Stomach (tissue), 8 donors: ENCODE measurements at regions not wholly inside any gene's neighbourhood (a gene's known extent, or its start where the extent isn't known, plus 50 kb on each side); places are given as distances from the start of the nearest gene placed in this dataset.

Source experiments
- DNase-seq, 2 donors: peaks; one replicate each; pipeline versions ENCODE4 v3.0.0 to v3.0.0-alpha.2; 2013 to 2019
- H3K27ac ChIP-seq, 5 donors: fragments of 200-600 bp in 4 of 5; sonication (generic) in 4 of 5; one replicate each; pipeline ENCODE4 v1.5.1; 2013 to 2019; ENCODE audit warnings: mild to moderate bottlenecking in 1 of 5, moderate library complexity in 1 of 5
- H3K27me3 ChIP-seq, 3 donors: fragments of 200-600 bp; sonication (generic); one replicate each; pipeline ENCODE4 v1.5.1; 2017 to 2019; ENCODE audit warnings: mixed run types in 1 of 3
- H3K36me3 ChIP-seq, 4 donors: fragments of 200-600 bp; sonication (generic); 1 replicate in 3 of 4; 2 replicates in 1 of 4; pipeline ENCODE4 v1.5.1; 2016 to 2019
- H3K4me1 ChIP-seq, 4 donors: fragments of 200-600 bp; sonication (generic); one replicate each; pipeline ENCODE4 v1.5.1; 2016 to 2019
- H3K4me3 ChIP-seq, 4 donors: fragments of 200-600 bp; sonication (generic) in 3 of 4; one replicate each; pipeline ENCODE4 v1.5.1; 2016 to 2019; ENCODE audit warnings: mild to moderate bottlenecking in 1 of 4
- H3K9me3 ChIP-seq, 4 donors: fragments of 200-600 bp; sonication (generic); one replicate each; pipeline ENCODE4 v1.5.1; 2016 to 2019
- CTCF ChIP-seq, 7 experiments: fragments of 450-650 bp in 4 of 7; fragments of 200-600 bp in 3 of 7; sonication (generic) in 3 of 7; IDR thresholded peaks; one replicate each; pipeline ENCODE4 v1.5.1; 2016 to 2019; ENCODE audit warnings: antibody characterized with exemption in 7 of 7, control low read depth in 2 of 7, mild to moderate bottlenecking in 1 of 7
- EP300 ChIP-seq: sonication (generic); formaldehyde crosslinking; IDR thresholded peaks from one replicate; pipeline ENCODE4 v1.6.1; 2017; ENCODE audit warnings: antibody characterized with exemption
- POLR2A ChIP-seq, 4 donors: fragments of 450-650 bp; IDR thresholded peaks; one replicate each; pipeline ENCODE4 v1.6.1; 2016; ENCODE audit warnings: antibody characterized with exemption in 4 of 4, control low read depth in 2 of 4, mild to moderate bottlenecking in 1 of 4, moderate library complexity in 1 of 4
- POLR2AphosphoS5 ChIP-seq, 3 donors: sonication (generic); formaldehyde crosslinking; IDR thresholded peaks; one replicate each; pipeline ENCODE4 v1.6.1; 2016; ENCODE audit warnings: antibody characterized with exemption in 3 of 3
- WGBS, 5 donors: extraction: QIAGEN DNeasy Blood & Tissue Kit in 3 of 5; methylation state at CpG; one replicate each; pipeline versions ENCODE4 v1.1.5 to v1.1.7; 2013 to 2018; 5-methylcytosine and 5-hydroxymethylcytosine counted together
- intact Hi-C: fragments of 100-400 bp; cut with DNase I; formaldehyde crosslinking; loops from one replicate; pipeline ENCODE4 v1.15.1; 2023; ENCODE audit warnings: low total_unique reads
- donor health status: healthy with polysubstance abuse.
- donor health status: Bipolar disorder and iron deficiency.
- donor health status: healthy.

GRCh38 chr3:13711911-13712650, 163.2 kb downstream of the FBLN2 start:
- Histone ChIP-seq H3K4me3 (no peak overlapping the region), H3K36me3 (no peaks in the 10 kb centered on the region), H3K27ac (no peak overlapping the region), H3K4me1 (no peaks in the 10 kb centered on the region), H3K9me3 (peaks cover 0 to 30% (median 9%) of the 10 kb centered on the region in 4 donors), H3K27me3 (peaks cover 0 to 3% (median 0%) of the 10 kb centered on the region in 3 donors)
- TF ChIP-seq CTCF (IDR thresholded peaks at IDR 0.05): no peak
- no peak for TF ChIP-seq POLR2A (IDR thresholded peaks at IDR 0.05)
- no peak for TF ChIP-seq EP300
- TF ChIP-seq POLR2AphosphoS5 (IDR thresholded peaks at IDR 0.05): no peak
- 57 to 64% (median 58%) methylated on average over 9 of the region's 9 CpGs for WGBS, 5 donors
- intact Hi-C loops: no loop called here
- peak in 1 of 2 donors; percentile 7 for DNase-seq

GRCh38 chr3:13710251-13710650, 161.3 kb downstream of the FBLN2 start:
- Histone ChIP-seq H3K27me3 (peaks cover 0 to 3% (median 0%) of the 10 kb centered on the region in 3 donors), H3K9me3 (peaks cover 0 to 36% (median 17%) of the 10 kb centered on the region in 4 donors), H3K27ac (no peak overlapping the region), H3K4me3 (no peak overlapping the region), H3K36me3 (no peaks in the 10 kb centered on the region), H3K4me1 (no peaks in the 10 kb centered on the region)
- 47 to 55% (median 51%) methylated on average over 3 of the region's 3 CpGs for WGBS, 5 donors
- intact Hi-C loops: no loop called here
- no peak for TF ChIP-seq EP300
- TF ChIP-seq POLR2A (IDR thresholded peaks at IDR 0.05): no peak
- no peak for TF ChIP-seq CTCF (IDR thresholded peaks at IDR 0.05)
- no peak for TF ChIP-seq POLR2AphosphoS5 (IDR thresholded peaks at IDR 0.05)
- peak in 1 of 2 donors; percentile 9 for DNase-seq

- Histone ChIP-seq H3K27me3 (peaks cover 0 to 3% (median 0%) of the 10 kb centered on the region in 3 donors), H3K9me3 (peaks cover 0 to 36% (median 18%) of the 10 kb centered on the region in 4 donors), H3K36me3 (no peaks in the 10 kb centered on the region), H3K27ac (no peak overlapping the region), H3K4me1 (no peaks in the 10 kb centered on the region), H3K4me3 (no peak overlapping the region)
- 88 to 100% (median 92%) methylated on average over 1 of the region's 1 CpG for WGBS, 5 donors
- intact Hi-C loops: no loop called here
- TF ChIP-seq CTCF (IDR thresholded peaks at IDR 0.05) (no peak), POLR2A (IDR thresholded peaks at IDR 0.05) (no peak), EP300 (no peak), POLR2AphosphoS5 (IDR thresholded peaks at IDR 0.05) (no peak)
- no peak for DNase-seq
These were observed 160.8 kb downstream of the FBLN2 start for GRCh38 chr3:13709706-13710105.

GRCh38 chr3:13708871-13709595, 160.1 kb downstream of the FBLN2 start:
- 66 to 74% (median 70%) methylated on average over 6 of the region's 6 CpGs for WGBS, 5 donors
- Histone ChIP-seq H3K27me3 (peaks cover 0 to 3% (median 0%) of the 10 kb centered on the region in 3 donors), H3K4me3 (no peak overlapping the region), H3K9me3 (peaks cover 0 to 36% (median 18%) of the 10 kb centered on the region in 4 donors), H3K4me1 (no peaks in the 10 kb centered on the region), H3K36me3 (no peaks in the 10 kb centered on the region), H3K27ac (no peak overlapping the region)
- TF ChIP-seq POLR2AphosphoS5 (IDR thresholded peaks at IDR 0.05) (no peak), EP300 (no peak), POLR2A (IDR thresholded peaks at IDR 0.05) (no peak), CTCF (IDR thresholded peaks at IDR 0.05) (no peak)
- no peak for DNase-seq
- intact Hi-C loops: no loop called here
